GM23248 (cell line): ENCODE measurements at regions not wholly inside any gene's neighbourhood (a gene's known extent, or its start where the extent isn't known, plus 50 kb on each side); places are given as distances from the start of the nearest gene placed in this dataset.

Experiments used
- EZH2 ChIP-seq: fragments of 200-600 bp; sonication (generic); IDR thresholded peaks from 2 replicates; pipeline ENCODE4 v1.6.1; 2018; ENCODE audit warnings: antibody characterized with exemption, mild to moderate bottlenecking; ENCODE audit not compliant: insufficient read depth, poor library complexity, severe bottlenecking
- EZH2phosphoT487 ChIP-seq: fragments of 200-600 bp; sonication (generic); IDR thresholded peaks from 2 replicates; pipeline ENCODE4 v1.6.1; 2018; ENCODE audit warnings: antibody characterized with exemption, moderate library complexity, mild to moderate bottlenecking, low read depth; ENCODE audit not compliant: insufficient read depth

GRCh38 chr20:60884277-60884676 is 367.8 kb upstream of the CDH4 start:
- TF ChIP-seq EZH2 (no peak), EZH2phosphoT487 (no peak)
